Activated naive CD8-positive, alpha-beta T cell treated with anti-CD3 and anti-CD28 coated beads, Interleukin-2, amount 50 U/mL, for 24 hours (primary cell): ENCODE measurements at regions not wholly inside any gene's neighbourhood (a gene's known extent, or its start where the extent isn't known, plus 50 kb on each side); places are given as distances from the start of the nearest gene placed in this dataset.

Source experiments
- ATAC-seq: fragments of 150-1000 bp; cut with Tn5 transposase; one replicate; pipeline ENCODE4 v1.10.0; 2021
- DNase-seq: peaks from one replicate; pipeline ENCODE4 v3.0.0; 2021
- H3K27ac Mint-ChIP-seq: one replicate; pipeline ENCODE4 v1.8.0; 2021; ENCODE audit warnings: mild to moderate bottlenecking, mixed read lengths
- H3K27me3 Mint-ChIP-seq: one replicate; pipeline ENCODE4 v1.8.0; 2021; ENCODE audit warnings: mixed read lengths
- H3K36me3 Mint-ChIP-seq: one replicate; pipeline ENCODE4 v1.8.0; 2021; ENCODE audit warnings: low read depth, mixed read lengths
- H3K4me1 Mint-ChIP-seq: one replicate; pipeline ENCODE4 v1.8.0; 2021; ENCODE audit warnings: mixed read lengths
- H3K4me3 Mint-ChIP-seq: one replicate; pipeline ENCODE4 v1.8.0; 2021; ENCODE audit warnings: mild to moderate bottlenecking, moderate library complexity, mixed read lengths
- H3K9me3 Mint-ChIP-seq: one replicate; pipeline ENCODE4 v1.8.0; 2021; ENCODE audit warnings: mixed read lengths

DNA sequence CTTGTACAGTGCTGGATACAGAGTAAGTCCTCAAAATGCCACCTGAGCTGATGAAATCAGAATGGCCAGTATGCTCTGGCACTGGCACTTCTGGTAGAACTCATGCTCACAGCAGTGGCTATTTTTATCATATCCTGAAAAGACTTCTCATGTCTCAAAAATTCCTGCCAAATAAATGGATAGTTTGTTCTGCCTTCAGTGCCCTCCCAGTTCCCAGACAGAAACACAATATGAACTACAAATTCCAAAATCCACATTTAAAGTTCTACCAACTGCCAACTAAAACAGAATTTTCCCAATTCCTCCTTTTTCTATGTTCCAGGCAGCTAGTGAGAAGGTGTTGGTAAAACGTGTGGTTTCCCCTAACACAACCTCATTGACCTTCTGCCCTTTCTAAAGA, 51.4 kb upstream of the RGS1 start:
- ATAC-seq (no peak), DNase-seq (no peak)
- H3K27ac Mint-ChIP-seq, result peak overlapping the region; percentile 32
- H3K9me3 Mint-ChIP-seq, result no peaks in the 10 kb centered on the region
- H3K36me3 Mint-ChIP-seq, result no peaks in the 10 kb centered on the region
- H3K27me3 Mint-ChIP-seq, result no peaks in the 10 kb centered on the region
- H3K4me3 Mint-ChIP-seq, result no peak overlapping the region
- H3K4me1 Mint-ChIP-seq, result peaks cover 41% of the 10 kb centered on the region
